ENCODE measurements at regions not wholly inside any gene's neighbourhood (a gene's known extent, or its start where the extent isn't known, plus 50 kb on each side); places are given as distances from the start of the nearest gene placed in this dataset.

GRCh38 chr1:82386365-82387011, 585.8 kb downstream of the ADGRL2 start:
- Histone ChIP-seq H3K27ac (no peak overlapping the region), H3K27me3 (no peaks in the 10 kb centered on the region), H3K4me3 (no peak overlapping the region), H3K36me3 (no peaks in the 10 kb centered on the region), H3K9me3 (no peaks in the 10 kb centered on the region), H3K4me1 (no peaks in the 10 kb centered on the region)
- no peak for ATAC-seq
- intact Hi-C loops (cut with DNase I), result no loop called here
- no peak for DNase-seq
- TF ChIP-seq POLR2A (IDR thresholded peaks at IDR 0.05) (no peak), CTCF (IDR thresholded peaks at IDR 0.05) (no peak)
- 57% methylated on average over 3 of the region's 3 CpGs for WGBS (ENCODE audit: insufficient coverage, low coverage, low lambda C conversion rate, missing lambda C conversion rate)

DNA sequence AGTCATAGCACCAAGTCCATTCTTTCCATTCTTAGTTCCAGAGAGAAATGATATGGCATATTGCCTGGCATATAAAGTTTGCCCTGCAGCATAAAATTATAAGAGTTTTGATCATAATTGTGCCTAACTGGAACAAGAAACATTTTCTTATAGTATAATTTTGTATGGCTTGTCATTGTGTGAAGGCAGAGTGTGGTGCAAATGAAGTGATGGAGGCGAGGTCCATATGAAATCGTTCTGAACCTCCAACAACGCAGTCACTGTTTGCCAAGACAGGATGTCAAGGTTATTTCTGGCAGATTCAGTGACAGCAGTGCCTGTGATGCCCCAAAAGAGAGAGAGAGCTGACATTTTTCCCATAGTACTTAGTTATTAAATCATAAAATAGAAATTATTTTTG, 584.0 kb downstream of the ADGRL2 start:
- Histone ChIP-seq H3K36me3 (no peaks in the 10 kb centered on the region), H3K27me3 (no peaks in the 10 kb centered on the region), H3K27ac (no peak overlapping the region), H3K4me1 (no peaks in the 10 kb centered on the region), H3K4me3 (no peak overlapping the region), H3K9me3 (no peaks in the 10 kb centered on the region)
- intact Hi-C loops (cut with DNase I), result no loop called here
- ATAC-seq (no peak), DNase-seq (no peak)
- TF ChIP-seq CTCF (IDR thresholded peaks at IDR 0.05) (no peak), POLR2A (IDR thresholded peaks at IDR 0.05) (no peak)
- WGBS (ENCODE audit: insufficient coverage, low coverage, low lambda C conversion rate, missing lambda C conversion rate), result 52% methylated on average over 3 of the region's 3 CpGs

- 67% methylated on average over 5 of the region's 5 CpGs for WGBS (ENCODE audit: insufficient coverage, low coverage, low lambda C conversion rate, missing lambda C conversion rate)
- TF ChIP-seq POLR2A (IDR thresholded peaks at IDR 0.05), result no peak
- no peak for TF ChIP-seq CTCF (IDR thresholded peaks at IDR 0.05)
- Histone ChIP-seq H3K4me3 (no peak overlapping the region), H3K4me1 (no peaks in the 10 kb centered on the region), H3K27me3 (no peaks in the 10 kb centered on the region), H3K36me3 (no peaks in the 10 kb centered on the region), H3K27ac (no peak overlapping the region), H3K9me3 (no peaks in the 10 kb centered on the region)
- intact Hi-C loops (cut with DNase I), result no loop called here
- ATAC-seq, result no peak
- DNase-seq, result no peak
These were observed 576.6 kb downstream of the ADGRL2 start for GRCh38 chr1:82377201-82377884.

DNA sequence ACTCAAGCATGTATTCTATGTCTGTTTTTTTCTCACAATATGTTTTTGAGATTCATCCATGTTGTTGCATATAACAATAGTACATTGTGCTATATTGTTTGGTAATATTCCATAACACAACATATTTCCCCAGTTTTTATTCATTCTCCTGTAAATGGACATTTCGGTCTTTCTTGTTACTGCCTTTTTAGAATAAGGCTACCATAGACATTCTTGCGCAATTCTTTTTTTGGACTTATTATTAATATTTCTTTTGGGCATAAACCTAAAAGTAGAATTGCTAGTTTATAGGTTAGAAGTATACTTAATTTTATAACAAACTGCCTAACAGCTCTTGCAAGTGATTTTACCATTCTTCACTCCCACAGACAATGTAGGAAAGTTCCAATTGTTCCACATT, 573.0 kb downstream of the ADGRL2 start:
- WGBS (ENCODE audit: insufficient coverage, low coverage, low lambda C conversion rate, missing lambda C conversion rate), result 100% methylated on average over 2 of the region's 2 CpGs
- H3K36me3 ChIP-seq, result no peaks in the 10 kb centered on the region
- TF ChIP-seq CTCF (IDR thresholded peaks at IDR 0.05) (no peak), POLR2A (IDR thresholded peaks at IDR 0.05) (no peak)
- no peak overlapping the region for H3K4me3 ChIP-seq
- no peaks in the 10 kb centered on the region for H3K9me3 ChIP-seq
- no peak for DNase-seq
- H3K27ac ChIP-seq, result no peak overlapping the region
- no peak for ATAC-seq
- intact Hi-C loops (cut with DNase I), result no loop called here
- H3K27me3 ChIP-seq, result no peaks in the 10 kb centered on the region
- H3K4me1 ChIP-seq, result no peaks in the 10 kb centered on the region

All from right lobe of liver (tissue), 6 donors.